CD14-positive monocyte (primary cell): ENCODE measurements at regions not wholly inside any gene's neighbourhood (a gene's known extent, or its start where the extent isn't known, plus 50 kb on each side); places are given as distances from the start of the nearest gene placed in this dataset.

Source experiments
- DNase-seq, 3 donors: peaks; one replicate each; pipeline ENCODE4 v3.0.0-alpha.2; 2011 to 2022
- H2AFZ ChIP-seq: 2 replicates; pipeline ENCODE4 v1.6.0; 2012; ENCODE audit warnings: mild to moderate bottlenecking, low read depth, low read length, inconsistent platforms; ENCODE audit not compliant: insufficient read depth, poor library complexity, severe bottlenecking
- H3K27ac ChIP-seq, 2 donors: 1 replicate in 1 of 2; 2 replicates in 1 of 2; pipeline ENCODE4 v1.5.1; 2012 to 2013; ENCODE audit warnings: low read length in 2 of 2, control low read depth in 1 of 2, inconsistent platforms in 1 of 2, low read depth in 1 of 2, mild to moderate bottlenecking in 1 of 2
- H3K27me3 ChIP-seq, 2 donors: one replicate each; pipeline versions ENCODE4 v1.6.0 to v1.6.1; 2011 to 2013; ENCODE audit warnings: low read length in 2 of 2; ENCODE audit not compliant: control insufficient read depth in 2 of 2, insufficient read depth in 2 of 2
- H3K36me3 ChIP-seq, 2 donors: replicated peaks in 1 of 2; 1 replicate in 1 of 2; 2 replicates in 1 of 2; pipeline versions ENCODE4 v1.5.1 to v1.6.1; 2012 to 2013; ENCODE audit warnings: low read length in 2 of 2, control low read depth in 1 of 2, inconsistent platforms in 1 of 2, mild to moderate bottlenecking in 1 of 2; ENCODE audit not compliant: insufficient read depth in 2 of 2, control insufficient read depth in 1 of 2
- H3K4me1 ChIP-seq, 2 donors: 1 replicate in 1 of 2; 2 replicates in 1 of 2; pipeline versions ENCODE4 v1.5.1 to v1.6.1; 2012 to 2013; ENCODE audit warnings: low read length in 2 of 2, control low read depth in 1 of 2, inconsistent platforms in 1 of 2, mild to moderate bottlenecking in 1 of 2, moderate library complexity in 1 of 2; ENCODE audit not compliant: insufficient read depth in 2 of 2, control insufficient read depth in 1 of 2
- H3K4me2 ChIP-seq: replicated peaks from 2 replicates; pipeline ENCODE3; 2012; ENCODE audit warnings: low read length, moderate library complexity, mild to moderate bottlenecking; ENCODE audit not compliant: poor library complexity, severe bottlenecking; ENCODE audit errors: extremely low read depth
- H3K4me3 ChIP-seq, 3 experiments: fragments of 200-600 bp in 1 of 3; sonication (generic) in 1 of 3; replicated peaks in 1 of 3; 1 replicate in 2 of 3; 2 replicates in 1 of 3; pipeline ENCODE4 v1.5.1; 2011 to 2013; ENCODE audit warnings: low read length in 3 of 3, mild to moderate bottlenecking in 3 of 3, control low read depth in 2 of 3, low read depth in 2 of 3, inconsistent platforms in 1 of 3, moderate library complexity in 1 of 3
- H3K79me2 ChIP-seq: 2 replicates; pipeline ENCODE4 v1.6.0; 2012; ENCODE audit warnings: mild to moderate bottlenecking, control low read depth, inconsistent platforms, low read length, moderate library complexity; ENCODE audit not compliant: insufficient read depth
- H3K9ac ChIP-seq: 2 replicates; pipeline ENCODE4 v1.6.0; 2017; ENCODE audit warnings: low read length, mild to moderate bottlenecking; ENCODE audit not compliant: insufficient read depth, poor library complexity, severe bottlenecking
- H3K9me3 ChIP-seq, 2 donors: replicated peaks in 1 of 2; 1 replicate in 1 of 2; 2 replicates in 1 of 2; pipeline versions ENCODE4 v1.5.1 to v1.6.1; 2012 to 2013; ENCODE audit warnings: low read length in 2 of 2, control low read depth in 1 of 2; ENCODE audit not compliant: control insufficient read depth in 1 of 2, insufficient read depth in 1 of 2
- H4K20me1 ChIP-seq: 2 replicates; pipeline ENCODE4 v1.6.0; 2012; ENCODE audit warnings: mild to moderate bottlenecking, low read length, control low read depth, moderate library complexity; ENCODE audit not compliant: insufficient read depth
- H3K27ac Mint-ChIP-seq, 7 donors: one replicate each; pipeline ENCODE4 v1.8.0; 2020; ENCODE audit warnings: mild to moderate bottlenecking in 7 of 7, mixed read lengths in 7 of 7, moderate library complexity in 6 of 7, inconsistent platforms in 2 of 7
- H3K27me3 Mint-ChIP-seq, 3 donors: one replicate each; pipeline ENCODE4 v1.8.0; 2021 to 2022; ENCODE audit warnings: low read depth in 3 of 3, mild to moderate bottlenecking in 3 of 3, mixed read lengths in 3 of 3, moderate library complexity in 3 of 3, inconsistent platforms in 1 of 3
- H3K36me3 Mint-ChIP-seq, 2 donors: one replicate each; pipeline ENCODE4 v1.8.0; 2020; ENCODE audit warnings: mixed read lengths in 2 of 2, inconsistent platforms in 1 of 2, mild to moderate bottlenecking in 1 of 2
- H3K4me1 Mint-ChIP-seq: one replicate; pipeline ENCODE4 v1.8.0; 2020; ENCODE audit warnings: mild to moderate bottlenecking, mixed read lengths
- H3K4me3 Mint-ChIP-seq, 2 donors: one replicate each; pipeline ENCODE4 v1.8.0; 2020; ENCODE audit warnings: mild to moderate bottlenecking in 2 of 2, mixed read lengths in 2 of 2, moderate library complexity in 1 of 2
- H3K9me3 Mint-ChIP-seq, 7 donors: one replicate each; pipeline ENCODE4 v1.8.0; 2020 to 2022; ENCODE audit warnings: mixed read lengths in 7 of 7, mild to moderate bottlenecking in 6 of 7, moderate library complexity in 6 of 7, inconsistent platforms in 2 of 7
- WGBS: methylation state at CpG from one replicate; pipeline ENCODE4 v1.1.5; 2013; ENCODE audit warnings: missing lambda C conversion rate; ENCODE audit not compliant: insufficient coverage; 5-methylcytosine and 5-hydroxymethylcytosine counted together
- intact Hi-C, 2 donors: fragments of 100-400 bp; cut with micrococcal nuclease; formaldehyde crosslinking; loops; one replicate each; pipeline versions ENCODE4 v1.15.0 to v1.15.1; 2023
- TF ChIP-seq, protein P1 (sequence below): fragments of 200-600 bp; IDR thresholded peaks from one replicate; pipeline ENCODE4 v1.8.0; 2022; ENCODE audit warnings: antibody characterized with exemption, mild to moderate bottlenecking

DNA sequence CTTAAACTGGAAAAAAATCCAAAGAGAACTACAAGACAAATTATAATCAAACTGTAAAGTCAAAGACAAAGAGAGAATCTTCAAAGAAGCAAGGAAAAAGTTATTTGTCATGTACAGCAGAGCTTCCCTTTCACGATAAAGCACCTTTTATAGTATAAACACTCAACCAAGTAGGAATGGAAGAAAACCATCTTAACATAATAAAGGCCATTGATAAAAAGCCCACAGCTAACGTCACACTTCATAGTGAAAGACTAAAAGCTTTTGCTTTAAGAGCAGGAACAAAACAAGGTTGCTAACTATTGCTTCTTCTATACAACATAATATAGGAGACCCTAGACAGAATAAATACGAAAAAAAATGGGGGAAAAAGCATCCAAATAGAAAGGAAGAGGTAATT, 595.7 kb upstream of the POU3F4 start:
- no peak overlapping the region for H3K27ac ChIP-seq
- Mint-ChIP-seq H3K27ac (no peak overlapping the region), H3K36me3 (no peaks in the 10 kb centered on the region), H3K4me3 (no peak overlapping the region), H3K9me3 (peaks cover 0 to 2% (median 0%) of the 10 kb centered on the region in 7 donors), H3K4me1 (no peaks in the 10 kb centered on the region), H3K27me3 (peaks cover 0 to 2% (median 0%) of the 10 kb centered on the region in 3 donors)
- H3K27me3 ChIP-seq = no peaks in the 10 kb centered on the region
- H3K9ac ChIP-seq = no peak overlapping the region
- no peak overlapping the region for H3K4me2 ChIP-seq
- H3K9me3 ChIP-seq = no peaks in the 10 kb centered on the region
- WGBS = no CpG with 5 or more reads among the region's 3 CpGs
- no peaks in the 10 kb centered on the region for H4K20me1 ChIP-seq
- TF ChIP-seq, protein P1, sequence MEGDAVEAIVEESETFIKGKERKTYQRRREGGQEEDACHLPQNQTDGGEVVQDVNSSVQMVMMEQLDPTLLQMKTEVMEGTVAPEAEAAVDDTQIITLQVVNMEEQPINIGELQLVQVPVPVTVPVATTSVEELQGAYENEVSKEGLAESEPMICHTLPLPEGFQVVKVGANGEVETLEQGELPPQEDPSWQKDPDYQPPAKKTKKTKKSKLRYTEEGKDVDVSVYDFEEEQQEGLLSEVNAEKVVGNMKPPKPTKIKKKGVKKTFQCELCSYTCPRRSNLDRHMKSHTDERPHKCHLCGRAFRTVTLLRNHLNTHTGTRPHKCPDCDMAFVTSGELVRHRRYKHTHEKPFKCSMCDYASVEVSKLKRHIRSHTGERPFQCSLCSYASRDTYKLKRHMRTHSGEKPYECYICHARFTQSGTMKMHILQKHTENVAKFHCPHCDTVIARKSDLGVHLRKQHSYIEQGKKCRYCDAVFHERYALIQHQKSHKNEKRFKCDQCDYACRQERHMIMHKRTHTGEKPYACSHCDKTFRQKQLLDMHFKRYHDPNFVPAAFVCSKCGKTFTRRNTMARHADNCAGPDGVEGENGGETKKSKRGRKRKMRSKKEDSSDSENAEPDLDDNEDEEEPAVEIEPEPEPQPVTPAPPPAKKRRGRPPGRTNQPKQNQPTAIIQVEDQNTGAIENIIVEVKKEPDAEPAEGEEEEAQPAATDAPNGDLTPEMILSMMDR = no peak
- H3K4me3 ChIP-seq = no peak overlapping the region
- DNase-seq = no peak
- intact Hi-C loops = no loop called here
- no peaks in the 10 kb centered on the region for H3K4me1 ChIP-seq
- H2AFZ ChIP-seq = no peak overlapping the region
- H3K36me3 ChIP-seq = no peaks in the 10 kb centered on the region
- no peaks in the 10 kb centered on the region for H3K79me2 ChIP-seq

DNA sequence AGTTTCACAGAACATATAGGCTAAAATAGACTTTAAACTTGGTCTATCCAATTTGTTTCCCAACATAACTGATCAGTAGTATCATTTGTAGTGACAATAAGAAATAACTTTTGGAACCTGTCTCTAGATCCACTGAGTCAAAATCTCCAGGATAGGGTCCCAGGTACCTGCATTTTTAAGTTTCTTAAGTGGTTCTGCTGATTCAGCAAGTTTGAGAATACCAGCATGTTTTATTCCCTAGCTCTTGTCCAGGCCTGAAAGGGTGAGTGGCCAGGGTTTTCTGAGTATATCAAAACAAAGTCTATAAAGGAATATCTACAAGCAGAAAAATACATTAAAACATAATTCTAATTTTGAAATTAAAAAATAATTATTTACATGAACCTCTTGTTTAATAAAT, 573.1 kb upstream of the POU3F4 start:
- Histone ChIP-seq H3K36me3 (no peaks in the 10 kb centered on the region), H3K79me2 (no peaks in the 10 kb centered on the region), H3K4me2 (no peak overlapping the region), H2AFZ (no peak overlapping the region), H3K27me3 (no peaks in the 10 kb centered on the region), H3K4me1 (no peaks in the 10 kb centered on the region), H4K20me1 (no peaks in the 10 kb centered on the region), H3K9ac (no peak overlapping the region), H3K27ac (no peak overlapping the region), H3K9me3 (peaks cover 11 to 15% of the 10 kb centered on the region in 2 donors), H3K4me3 (no peak overlapping the region)
- H3K27ac Mint-ChIP-seq = no peak overlapping the region
- H3K9me3 Mint-ChIP-seq = peaks cover 0 to 13% (median 1%) of the 10 kb centered on the region in 7 donors
- H3K4me3 Mint-ChIP-seq = no peak overlapping the region
- H3K27me3 Mint-ChIP-seq = no peaks in the 10 kb centered on the region
- intact Hi-C loops = no loop called here
- no peaks in the 10 kb centered on the region for H3K36me3 Mint-ChIP-seq
- TF ChIP-seq, protein P1 = no peak
- DNase-seq = no peak
- no peaks in the 10 kb centered on the region for H3K4me1 Mint-ChIP-seq
